Esophagus (tissue), 2 donors: ENCODE measurements at regions not wholly inside any gene's neighbourhood (a gene's known extent, or its start where the extent isn't known, plus 50 kb on each side); places are given as distances from the start of the nearest gene placed in this dataset.

Experiments used
- H3K27ac ChIP-seq, 2 donors: one replicate each; pipeline ENCODE4 v1.5.1; 2013; ENCODE audit warnings: low read depth in 2 of 2, mild to moderate bottlenecking in 2 of 2, inconsistent platforms in 1 of 2, low read length in 1 of 2, moderate library complexity in 1 of 2
- H3K27me3 ChIP-seq, 2 donors: one replicate each; pipeline ENCODE4 v1.6.1; 2013; ENCODE audit warnings: low read length in 2 of 2, control low read depth in 1 of 2, mild to moderate bottlenecking in 1 of 2; ENCODE audit not compliant: insufficient read depth in 2 of 2, control insufficient read depth in 1 of 2
- H3K36me3 ChIP-seq, 2 donors: one replicate each; pipeline ENCODE4 v1.6.1; 2013; ENCODE audit warnings: low read length in 1 of 2; ENCODE audit not compliant: control insufficient read depth in 2 of 2, insufficient read depth in 2 of 2
- H3K4me1 ChIP-seq, 2 donors: one replicate each; pipeline ENCODE4 v1.6.1; 2013; ENCODE audit warnings: low read length in 1 of 2; ENCODE audit not compliant: control insufficient read depth in 2 of 2, insufficient read depth in 2 of 2
- H3K4me3 ChIP-seq, 2 donors: one replicate each; pipeline ENCODE4 v1.5.1; 2013; ENCODE audit warnings: low read length in 2 of 2, mild to moderate bottlenecking in 2 of 2, low read depth in 1 of 2, moderate library complexity in 1 of 2
- H3K9me3 ChIP-seq, 2 donors: one replicate each; pipeline ENCODE4 v1.6.1; 2013; ENCODE audit warnings: mild to moderate bottlenecking in 2 of 2, low read depth in 1 of 2, low read length in 1 of 2, moderate library complexity in 1 of 2; ENCODE audit not compliant: control insufficient read depth in 2 of 2, insufficient read depth in 1 of 2
- WGBS, 2 donors: extraction: QIAGEN DNeasy Blood & Tissue Kit; methylation state at CpG; one replicate each; pipeline ENCODE4 v1.1.7; 2013; 5-methylcytosine and 5-hydroxymethylcytosine counted together
- donor health status: healthy with polysubstance abuse.
- donor health status: Bipolar disorder and iron deficiency.

- Histone ChIP-seq H3K27me3 (no peaks in the 10 kb centered on the region), H3K9me3 (no peaks in the 10 kb centered on the region), H3K36me3 (no peaks in the 10 kb centered on the region), H3K4me1 (no peaks in the 10 kb centered on the region), H3K4me3 (no peak overlapping the region), H3K27ac (no peak overlapping the region)
- WGBS, 2 donors: 56 to 60% methylated on average over 3 of the region's 3 CpGs
Observed at GRCh38 chr4:129378364-129378763, 282.4 kb downstream of the C4orf33 start.

- H3K36me3 ChIP-seq: no peaks in the 10 kb centered on the region
- no peak overlapping the region for H3K27ac ChIP-seq
- 69 to 79% methylated on average over 2 of the region's 2 CpGs for WGBS, 2 donors
- H3K27me3 ChIP-seq: no peaks in the 10 kb centered on the region
- no peak overlapping the region for H3K4me3 ChIP-seq
- H3K9me3 ChIP-seq: no peaks in the 10 kb centered on the region
- H3K4me1 ChIP-seq: no peaks in the 10 kb centered on the region
Observed at GRCh38 chr4:129379429-129379828, 283.5 kb downstream of the C4orf33 start.

- Histone ChIP-seq H3K36me3 (no peaks in the 10 kb centered on the region), H3K4me1 (no peaks in the 10 kb centered on the region)
- WGBS, 2 donors: 63 to 77% methylated on average over 1 of the region's 1 CpG
Observed at GRCh38 chr4:129384974-129385373, 289.0 kb downstream of the C4orf33 start.

GRCh38 chr4:129387666-129388065, 291.7 kb downstream of the C4orf33 start:
- no peaks in the 10 kb centered on the region for H3K36me3 ChIP-seq
- no peaks in the 10 kb centered on the region for H3K27me3 ChIP-seq
- no peak overlapping the region for H3K4me3 ChIP-seq
- no peak overlapping the region for H3K27ac ChIP-seq
- no peaks in the 10 kb centered on the region for H3K4me1 ChIP-seq
- peaks cover 2 to 3% of the 10 kb centered on the region in 2 donors for H3K9me3 ChIP-seq

More at GRCh38 chr4:129384974-129385373, 289.0 kb downstream of the C4orf33 start:
- Histone ChIP-seq H3K27ac (no peak overlapping the region), H3K4me3 (no peak overlapping the region), H3K27me3 (no peaks in the 10 kb centered on the region), H3K9me3 (no peaks in the 10 kb centered on the region)

- no peak overlapping the region for H3K4me3 ChIP-seq
- WGBS, 2 donors: 76 to 83% methylated on average over 4 of the region's 4 CpGs
Observed at GRCh38 chr4:129393976-129394375, 298.0 kb downstream of the C4orf33 start.

GRCh38 chr4:129394635-129395034, 298.7 kb downstream of the C4orf33 start:
- H3K27me3 ChIP-seq: no peaks in the 10 kb centered on the region
- H3K36me3 ChIP-seq: no peaks in the 10 kb centered on the region
- peaks cover 0 to 2% of the 10 kb centered on the region in 2 donors for H3K4me1 ChIP-seq
- peaks cover 2 to 3% of the 10 kb centered on the region in 2 donors for H3K9me3 ChIP-seq
- 73% methylated on average over 6 of the region's 6 CpGs for WGBS, 2 donors
- H3K27ac ChIP-seq: no peak overlapping the region
- no peak overlapping the region for H3K4me3 ChIP-seq

More at GRCh38 chr4:129393976-129394375, 298.0 kb downstream of the C4orf33 start:
- no peaks in the 10 kb centered on the region for H3K27me3 ChIP-seq
- no peaks in the 10 kb centered on the region for H3K36me3 ChIP-seq
- H3K27ac ChIP-seq: no peak overlapping the region
- peaks cover 0 to 2% of the 10 kb centered on the region in 2 donors for H3K4me1 ChIP-seq
- peaks cover 2 to 3% of the 10 kb centered on the region in 2 donors for H3K9me3 ChIP-seq

- Histone ChIP-seq H3K36me3 (no peaks in the 10 kb centered on the region), H3K9me3 (peaks cover 0 to 3% of the 10 kb centered on the region in 2 donors), H3K27me3 (no peaks in the 10 kb centered on the region), H3K4me3 (no peak overlapping the region), H3K4me1 (no peaks in the 10 kb centered on the region), H3K27ac (no peak overlapping the region)
- 82 to 90% methylated on average over 1 of the region's 1 CpG for WGBS, 2 donors
Observed at GRCh38 chr4:129403848-129404247, 307.9 kb downstream of the C4orf33 start.

- 55 to 65% methylated on average over 3 of the region's 3 CpGs for WGBS, 2 donors
- Histone ChIP-seq H3K4me3 (no peak overlapping the region), H3K27me3 (no peaks in the 10 kb centered on the region), H3K9me3 (peaks cover 0 to 3% of the 10 kb centered on the region in 2 donors), H3K27ac (no peak overlapping the region), H3K36me3 (no peaks in the 10 kb centered on the region), H3K4me1 (no peaks in the 10 kb centered on the region)
Observed at GRCh38 chr4:129410115-129410514, 314.2 kb downstream of the C4orf33 start.

GRCh38 chr4:129415004-129415403, 319.1 kb downstream of the C4orf33 start:
- WGBS, 2 donors: 76 to 84% methylated on average over 1 of the region's 1 CpG
- H3K36me3 ChIP-seq: no peaks in the 10 kb centered on the region
- H3K27me3 ChIP-seq: no peaks in the 10 kb centered on the region
- H3K9me3 ChIP-seq: no peaks in the 10 kb centered on the region
- no peaks in the 10 kb centered on the region for H3K4me1 ChIP-seq
- no peak overlapping the region for H3K27ac ChIP-seq
- H3K4me3 ChIP-seq: no peak overlapping the region

- no peak overlapping the region for H3K4me3 ChIP-seq
- H3K27me3 ChIP-seq: no peaks in the 10 kb centered on the region
- H3K9me3 ChIP-seq: no peaks in the 10 kb centered on the region
- no peaks in the 10 kb centered on the region for H3K36me3 ChIP-seq
- 18 to 25% methylated on average over 1 of the region's 1 CpG for WGBS, 2 donors
- no peaks in the 10 kb centered on the region for H3K4me1 ChIP-seq
- no peak overlapping the region for H3K27ac ChIP-seq
Observed at GRCh38 chr4:129420637-129421036, 324.7 kb downstream of the C4orf33 start.
